ENCODE measurements at regions not wholly inside any gene's neighbourhood (a gene's known extent, or its start where the extent isn't known, plus 50 kb on each side); places are given as distances from the start of the nearest gene placed in this dataset.

- no peak overlapping the region for H3K27ac Mint-ChIP-seq
Measured at GRCh38 chrX:19172741-19173140, 50.5 kb upstream of the ADGRG2 start.

GRCh38 chrX:19174401-19175025 is 52.2 kb upstream of the ADGRG2 start:
- H3K9me3 Mint-ChIP-seq = no peaks in the 10 kb centered on the region
- H3K27ac Mint-ChIP-seq = no peak overlapping the region
- H3K36me3 Mint-ChIP-seq (ENCODE audit: low read depth) = no peaks in the 10 kb centered on the region
- peak; percentile 23 for ATAC-seq (replicated peaks)
- H3K4me1 Mint-ChIP-seq = no peaks in the 10 kb centered on the region
- no peaks in the 10 kb centered on the region for H3K27me3 Mint-ChIP-seq
- H3K4me3 Mint-ChIP-seq = no peak overlapping the region

More at GRCh38 chrX:19172741-19173140, 50.5 kb upstream of the ADGRG2 start:
- no peaks in the 10 kb centered on the region for H3K4me1 Mint-ChIP-seq
- H3K27me3 Mint-ChIP-seq = no peaks in the 10 kb centered on the region
- H3K4me3 Mint-ChIP-seq = no peak overlapping the region
- no peak for ATAC-seq (replicated peaks)
- H3K36me3 Mint-ChIP-seq (ENCODE audit: low read depth) = no peaks in the 10 kb centered on the region
- no peaks in the 10 kb centered on the region for H3K9me3 Mint-ChIP-seq

GRCh38 chrX:19176901-19177630 is 54.8 kb upstream of the ADGRG2 start:
- H3K36me3 Mint-ChIP-seq (ENCODE audit: low read depth) = no peaks in the 10 kb centered on the region
- ATAC-seq (replicated peaks) = no peak
- no peaks in the 10 kb centered on the region for H3K27me3 Mint-ChIP-seq
- no peaks in the 10 kb centered on the region for H3K4me1 Mint-ChIP-seq
- no peak overlapping the region for H3K27ac Mint-ChIP-seq
- no peaks in the 10 kb centered on the region for H3K9me3 Mint-ChIP-seq
- no peak overlapping the region for H3K4me3 Mint-ChIP-seq

GRCh38 chrX:19177721-19178120 is 55.5 kb upstream of the ADGRG2 start:
- Mint-ChIP-seq H3K4me3 (no peak overlapping the region), H3K36me3 (ENCODE audit: low read depth) (no peaks in the 10 kb centered on the region), H3K9me3 (no peaks in the 10 kb centered on the region), H3K27me3 (no peaks in the 10 kb centered on the region), H3K27ac (no peak overlapping the region), H3K4me1 (no peaks in the 10 kb centered on the region)
- ATAC-seq (replicated peaks) = no peak

GRCh38 chrX:19178402-19178801 is 56.1 kb upstream of the ADGRG2 start:
- no peak overlapping the region for H3K27ac Mint-ChIP-seq
- H3K36me3 Mint-ChIP-seq (ENCODE audit: low read depth) = no peaks in the 10 kb centered on the region
- H3K9me3 Mint-ChIP-seq = no peaks in the 10 kb centered on the region
- H3K27me3 Mint-ChIP-seq = no peaks in the 10 kb centered on the region
- no peak overlapping the region for H3K4me3 Mint-ChIP-seq
- H3K4me1 Mint-ChIP-seq = no peaks in the 10 kb centered on the region
- no peak for ATAC-seq (replicated peaks)

- no peak for ATAC-seq (replicated peaks)
- H3K9me3 Mint-ChIP-seq = no peaks in the 10 kb centered on the region
- no peak overlapping the region for H3K27ac Mint-ChIP-seq
- H3K36me3 Mint-ChIP-seq (ENCODE audit: low read depth) = no peaks in the 10 kb centered on the region
- no peaks in the 10 kb centered on the region for H3K27me3 Mint-ChIP-seq
- H3K4me3 Mint-ChIP-seq = no peak overlapping the region
- no peaks in the 10 kb centered on the region for H3K4me1 Mint-ChIP-seq
Measured at GRCh38 chrX:19179389-19179788, 57.1 kb upstream of the ADGRG2 start.

- H3K36me3 Mint-ChIP-seq (ENCODE audit: low read depth) = no peaks in the 10 kb centered on the region
- H3K4me1 Mint-ChIP-seq = no peaks in the 10 kb centered on the region
- ATAC-seq (replicated peaks) = no peak
- H3K9me3 Mint-ChIP-seq = no peaks in the 10 kb centered on the region
- H3K27me3 Mint-ChIP-seq = no peaks in the 10 kb centered on the region
- no peak overlapping the region for H3K4me3 Mint-ChIP-seq
- H3K27ac Mint-ChIP-seq = no peak overlapping the region
Measured at GRCh38 chrX:19181345-19181744, 59.1 kb upstream of the ADGRG2 start.

GRCh38 chrX:19182785-19183184 is 60.5 kb upstream of the ADGRG2 start:
- Mint-ChIP-seq H3K9me3 (no peaks in the 10 kb centered on the region), H3K36me3 (ENCODE audit: low read depth) (no peaks in the 10 kb centered on the region), H3K4me3 (no peak overlapping the region), H3K27ac (no peak overlapping the region), H3K4me1 (no peaks in the 10 kb centered on the region), H3K27me3 (no peaks in the 10 kb centered on the region)
- ATAC-seq (replicated peaks) = no peak

- no peaks in the 10 kb centered on the region for H3K36me3 Mint-ChIP-seq (ENCODE audit: low read depth)
- no peak for ATAC-seq (replicated peaks)
- no peaks in the 10 kb centered on the region for H3K9me3 Mint-ChIP-seq
- H3K4me1 Mint-ChIP-seq = no peaks in the 10 kb centered on the region
- no peaks in the 10 kb centered on the region for H3K27me3 Mint-ChIP-seq
- no peak overlapping the region for H3K27ac Mint-ChIP-seq
- H3K4me3 Mint-ChIP-seq = no peak overlapping the region
Measured at GRCh38 chrX:19183761-19184477, 61.7 kb upstream of the ADGRG2 start.

- ATAC-seq (replicated peaks) = no peak
- no peak overlapping the region for H3K27ac Mint-ChIP-seq
- H3K4me3 Mint-ChIP-seq = no peak overlapping the region
- H3K36me3 Mint-ChIP-seq (ENCODE audit: low read depth) = no peaks in the 10 kb centered on the region
- H3K27me3 Mint-ChIP-seq = no peaks in the 10 kb centered on the region
- H3K9me3 Mint-ChIP-seq = peaks cover 4% of the 10 kb centered on the region
- H3K4me1 Mint-ChIP-seq = no peaks in the 10 kb centered on the region
Measured at GRCh38 chrX:19188566-19188965, 66.3 kb upstream of the ADGRG2 start.

- no peak overlapping the region for H3K27ac Mint-ChIP-seq
- H3K4me1 Mint-ChIP-seq = no peaks in the 10 kb centered on the region
- H3K4me3 Mint-ChIP-seq = no peak overlapping the region
- H3K36me3 Mint-ChIP-seq (ENCODE audit: low read depth) = no peaks in the 10 kb centered on the region
- H3K9me3 Mint-ChIP-seq = peaks cover 4% of the 10 kb centered on the region
- peaks cover 4% of the 10 kb centered on the region for H3K27me3 Mint-ChIP-seq
- ATAC-seq (replicated peaks) = no peak
Measured at GRCh38 chrX:19190902-19191301, 68.6 kb upstream of the ADGRG2 start.

GRCh38 chrX:19193565-19193964 is 71.3 kb upstream of the ADGRG2 start:
- H3K27ac Mint-ChIP-seq = no peak overlapping the region
- H3K4me1 Mint-ChIP-seq = no peaks in the 10 kb centered on the region
- peaks cover 8% of the 10 kb centered on the region for H3K27me3 Mint-ChIP-seq
- no peaks in the 10 kb centered on the region for H3K36me3 Mint-ChIP-seq (ENCODE audit: low read depth)
- H3K4me3 Mint-ChIP-seq = no peak overlapping the region
- no peak for ATAC-seq (replicated peaks)
- peaks cover 4% of the 10 kb centered on the region for H3K9me3 Mint-ChIP-seq

GRCh38 chrX:19194285-19195242 is 72.3 kb upstream of the ADGRG2 start:
- H3K27ac Mint-ChIP-seq = no peak overlapping the region
- H3K9me3 Mint-ChIP-seq = peaks cover 4% of the 10 kb centered on the region

GRCh38 chrX:19195243-19195610 is 73.0 kb upstream of the ADGRG2 start:
- H3K27me3 Mint-ChIP-seq = peaks cover 12% of the 10 kb centered on the region
- peaks cover 4% of the 10 kb centered on the region for H3K9me3 Mint-ChIP-seq
- H3K36me3 Mint-ChIP-seq (ENCODE audit: low read depth) = no peaks in the 10 kb centered on the region
- H3K4me3 Mint-ChIP-seq = no peak overlapping the region
- H3K27ac Mint-ChIP-seq = no peak overlapping the region
- H3K4me1 Mint-ChIP-seq = no peaks in the 10 kb centered on the region
- ATAC-seq (replicated peaks) = no peak

More at GRCh38 chrX:19194285-19195242, 72.3 kb upstream of the ADGRG2 start:
- Mint-ChIP-seq H3K27me3 (peaks cover 8% of the 10 kb centered on the region), H3K4me3 (no peak overlapping the region), H3K4me1 (no peaks in the 10 kb centered on the region), H3K36me3 (ENCODE audit: low read depth) (no peaks in the 10 kb centered on the region)
- ATAC-seq (replicated peaks) = peak; percentile 34
